ENCODE measurements at regions not wholly inside any gene's neighbourhood (a gene's known extent, or its start where the extent isn't known, plus 50 kb on each side); places are given as distances from the start of the nearest gene placed in this dataset.

GRCh38 chr15:84112025-84112424 is 123.5 kb upstream of the GOLGA6L4 start:
- TF ChIP-seq TAF1 (IDR thresholded peaks at IDR 0.05; ENCODE audit: borderline replicate concordance, insufficient read depth, low read length): no peak
- no peak for TF ChIP-seq POLR2AphosphoS5 (IDR thresholded peaks at IDR 0.05; ENCODE audit: low read depth, low read length)
